Liver (tissue), 3 donors: ENCODE measurements at regions not wholly inside any gene's neighbourhood (a gene's known extent, or its start where the extent isn't known, plus 50 kb on each side); places are given as distances from the start of the nearest gene placed in this dataset.

Experiments
- JUND ChIP-seq, 2 donors: IDR thresholded peaks; 2 replicates each; pipeline ENCODE4 v1.6.1; 2016; ENCODE audit warnings: antibody characterized with exemption in 2 of 2
- REST ChIP-seq: IDR thresholded peaks from 2 replicates; pipeline ENCODE4 v1.6.1; 2016; ENCODE audit warnings: antibody characterized with exemption, mild to moderate bottlenecking
- TAF1 ChIP-seq: conservative IDR thresholded peaks from 2 replicates; pipeline ENCODE4 v1.6.1; 2016; ENCODE audit warnings: antibody characterized with exemption, mild to moderate bottlenecking
- TF ChIP-seq, protein P1 (sequence below): fragments of 150-350 bp; IDR thresholded peaks from 2 replicates; pipeline ENCODE4 v1.5.1; 2017; ENCODE audit warnings: improper control_type of control experiment, low read depth, low read length; ENCODE audit not compliant: missing input control
- donor health status: healthy.
- donor health status: healthy.

GRCh38 chr22:23437779-23438178 lies 142.3 kb downstream of the IGLL1 start:
- TF ChIP-seq, protein P1, sequence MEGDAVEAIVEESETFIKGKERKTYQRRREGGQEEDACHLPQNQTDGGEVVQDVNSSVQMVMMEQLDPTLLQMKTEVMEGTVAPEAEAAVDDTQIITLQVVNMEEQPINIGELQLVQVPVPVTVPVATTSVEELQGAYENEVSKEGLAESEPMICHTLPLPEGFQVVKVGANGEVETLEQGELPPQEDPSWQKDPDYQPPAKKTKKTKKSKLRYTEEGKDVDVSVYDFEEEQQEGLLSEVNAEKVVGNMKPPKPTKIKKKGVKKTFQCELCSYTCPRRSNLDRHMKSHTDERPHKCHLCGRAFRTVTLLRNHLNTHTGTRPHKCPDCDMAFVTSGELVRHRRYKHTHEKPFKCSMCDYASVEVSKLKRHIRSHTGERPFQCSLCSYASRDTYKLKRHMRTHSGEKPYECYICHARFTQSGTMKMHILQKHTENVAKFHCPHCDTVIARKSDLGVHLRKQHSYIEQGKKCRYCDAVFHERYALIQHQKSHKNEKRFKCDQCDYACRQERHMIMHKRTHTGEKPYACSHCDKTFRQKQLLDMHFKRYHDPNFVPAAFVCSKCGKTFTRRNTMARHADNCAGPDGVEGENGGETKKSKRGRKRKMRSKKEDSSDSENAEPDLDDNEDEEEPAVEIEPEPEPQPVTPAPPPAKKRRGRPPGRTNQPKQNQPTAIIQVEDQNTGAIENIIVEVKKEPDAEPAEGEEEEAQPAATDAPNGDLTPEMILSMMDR, result no peak
- TF ChIP-seq REST (no peak), JUND (IDR thresholded peaks at IDR 0.05) (no peak), TAF1 (no peak)
